Activated naive CD8-positive, alpha-beta T cell treated with anti-CD3 and anti-CD28 coated beads, Interleukin-2, amount 50 U/mL, for 24 hours (primary cell): ENCODE measurements at regions not wholly inside any gene's neighbourhood (a gene's known extent, or its start where the extent isn't known, plus 50 kb on each side); places are given as distances from the start of the nearest gene placed in this dataset.
"Not testable (repeated sequence)": the region's sequence is repeated elsewhere in the genome, so short reads cannot be mapped to it uniquely, and the experiment has no call there.

ENCODE experiments used
- ATAC-seq: fragments of 150-1000 bp; cut with Tn5 transposase; one replicate; pipeline ENCODE4 v1.10.0; 2021
- DNase-seq: peaks from one replicate; pipeline ENCODE4 v3.0.0; 2021
- H3K27ac Mint-ChIP-seq: one replicate; pipeline ENCODE4 v1.8.0; 2021; ENCODE audit warnings: mild to moderate bottlenecking, mixed read lengths
- H3K27me3 Mint-ChIP-seq: one replicate; pipeline ENCODE4 v1.8.0; 2021; ENCODE audit warnings: mixed read lengths
- H3K36me3 Mint-ChIP-seq: one replicate; pipeline ENCODE4 v1.8.0; 2021; ENCODE audit warnings: low read depth, mixed read lengths
- H3K4me1 Mint-ChIP-seq: one replicate; pipeline ENCODE4 v1.8.0; 2021; ENCODE audit warnings: mixed read lengths
- H3K4me3 Mint-ChIP-seq: one replicate; pipeline ENCODE4 v1.8.0; 2021; ENCODE audit warnings: mild to moderate bottlenecking, moderate library complexity, mixed read lengths
- H3K9me3 Mint-ChIP-seq: one replicate; pipeline ENCODE4 v1.8.0; 2021; ENCODE audit warnings: mixed read lengths

DNA sequence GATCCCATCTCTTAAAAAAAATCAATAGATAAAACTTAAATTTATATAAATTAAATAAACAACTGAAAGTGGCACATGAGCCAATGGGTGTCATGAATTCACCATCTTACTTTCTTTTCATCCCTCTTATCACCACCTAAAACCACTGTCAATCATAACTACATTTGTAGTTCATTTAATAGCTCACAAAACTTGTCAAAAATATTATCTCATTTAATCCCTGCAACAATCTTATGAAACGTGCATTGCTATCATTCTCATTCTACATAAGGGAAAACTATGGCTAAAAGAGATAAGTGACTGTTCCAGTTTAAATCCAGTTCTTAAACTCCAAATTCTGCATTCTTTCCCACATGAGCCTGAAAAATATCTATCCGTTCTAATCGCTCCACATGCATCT is 80.6 kb upstream of the BEND6 start:
- Mint-ChIP-seq H3K4me1 (no peaks in the 10 kb centered on the region), H3K9me3 (no peaks in the 10 kb centered on the region), H3K27ac (no peak overlapping the region), H3K36me3 (no peaks in the 10 kb centered on the region), H3K4me3 (no peak overlapping the region), H3K27me3 (peaks cover 10% of the 10 kb centered on the region)
- ATAC-seq (no peak), DNase-seq (no peak)

DNA sequence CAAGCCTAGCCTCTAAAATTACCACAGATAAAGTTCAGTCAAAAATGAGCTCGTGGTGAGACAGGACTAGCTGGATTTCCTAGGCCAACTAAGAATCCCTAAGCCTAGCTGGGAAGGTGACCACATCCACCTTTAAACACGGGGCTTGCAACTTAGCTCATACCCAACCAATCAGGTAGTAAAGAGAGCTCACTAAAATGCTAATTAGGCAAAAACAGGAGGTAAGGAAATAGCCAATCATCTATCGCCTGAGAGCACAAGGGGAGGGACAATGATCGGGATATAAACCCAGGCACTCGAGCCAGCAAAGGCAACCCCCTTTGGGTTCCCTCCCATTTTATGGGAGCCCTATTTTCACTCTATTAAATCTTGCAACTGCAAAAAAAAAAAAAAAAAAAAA is 84.9 kb upstream of the BEND6 start:
- H3K4me1 Mint-ChIP-seq, H3K27ac Mint-ChIP-seq, H3K4me3 Mint-ChIP-seq, ATAC-seq, H3K36me3 Mint-ChIP-seq, DNase-seq, H3K9me3 Mint-ChIP-seq: not testable (repeated sequence)
- peaks cover 15% of the 10 kb centered on the region for H3K27me3 Mint-ChIP-seq

DNA sequence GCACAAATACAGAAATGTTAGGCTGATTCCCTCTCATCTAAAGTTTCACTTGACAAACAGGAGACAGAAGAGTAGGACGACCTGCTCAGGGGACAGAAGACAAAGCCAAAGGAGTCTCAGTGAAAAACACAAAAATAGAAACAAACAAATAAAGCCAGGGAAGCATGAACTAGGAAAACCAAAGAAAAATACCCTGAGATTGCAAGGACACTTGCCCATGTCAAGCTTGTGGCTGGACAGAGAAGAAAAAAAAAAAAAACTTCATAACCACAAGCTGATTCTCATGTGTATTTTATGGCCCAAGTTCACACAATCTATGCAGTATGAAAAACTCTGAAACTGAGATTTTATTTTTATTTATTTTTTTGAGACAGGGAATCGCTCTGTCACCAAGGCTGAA is 85.6 kb upstream of the BEND6 start:
- no peak for DNase-seq
- no peaks in the 10 kb centered on the region for H3K9me3 Mint-ChIP-seq
- H3K4me1 Mint-ChIP-seq = no peaks in the 10 kb centered on the region
- no peak overlapping the region for H3K4me3 Mint-ChIP-seq
- no peak for ATAC-seq
- H3K27ac Mint-ChIP-seq = no peak overlapping the region
- no peaks in the 10 kb centered on the region for H3K36me3 Mint-ChIP-seq
- peaks cover 11% of the 10 kb centered on the region for H3K27me3 Mint-ChIP-seq

DNA sequence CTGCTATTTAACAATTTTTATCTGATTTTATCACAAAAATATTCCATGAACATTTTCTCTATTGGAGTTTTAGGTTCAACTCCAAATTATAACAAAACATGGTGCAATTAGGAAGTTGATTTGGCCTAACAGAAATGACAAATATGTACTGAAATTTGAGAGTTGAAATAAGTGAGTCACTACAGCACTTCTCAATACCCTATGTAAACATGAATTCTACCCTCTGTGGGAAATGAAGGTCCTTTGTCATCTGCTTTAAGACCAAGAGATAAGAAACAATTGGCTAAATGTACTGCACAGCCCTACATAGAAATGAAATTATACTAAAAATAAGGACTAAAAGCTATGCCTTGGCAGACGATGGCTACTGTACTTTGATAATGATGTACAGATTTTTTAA is 86.2 kb upstream of the BEND6 start:
- DNase-seq = no peak
- Mint-ChIP-seq H3K27ac (no peak overlapping the region), H3K9me3 (no peaks in the 10 kb centered on the region), H3K4me3 (no peak overlapping the region), H3K27me3 (peaks cover 11% of the 10 kb centered on the region), H3K36me3 (no peaks in the 10 kb centered on the region), H3K4me1 (no peaks in the 10 kb centered on the region)
- no peak for ATAC-seq

DNA sequence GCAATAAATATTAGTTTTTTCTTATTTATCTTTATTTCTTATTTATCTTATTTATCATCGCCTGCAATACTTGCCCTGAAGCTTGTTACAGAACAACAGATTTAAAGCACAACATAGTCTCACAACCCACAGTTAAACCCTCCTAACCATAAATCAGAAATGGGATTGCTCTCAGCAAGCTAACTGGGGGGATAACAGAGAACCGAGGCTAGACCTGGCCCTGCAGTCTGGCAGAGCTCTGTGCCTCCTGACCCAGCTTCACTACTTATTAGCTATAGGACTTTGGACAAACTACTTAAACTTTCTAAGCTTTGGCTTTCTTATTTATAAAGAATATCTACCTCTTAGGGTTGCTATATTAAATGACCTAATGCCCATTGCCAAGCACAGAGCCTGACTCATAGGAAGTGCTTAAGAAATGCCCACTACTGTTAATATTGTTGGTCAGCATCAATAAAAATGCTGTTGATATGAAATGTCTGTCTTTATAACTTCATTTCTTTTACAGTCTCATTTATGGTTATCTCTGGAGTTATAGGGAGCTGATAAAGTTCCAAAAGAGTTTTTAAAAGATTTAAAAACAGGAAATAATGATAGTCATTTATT is 87.9 kb upstream of the BEND6 start:
- H3K4me3 Mint-ChIP-seq = no peak overlapping the region
- no peaks in the 10 kb centered on the region for H3K36me3 Mint-ChIP-seq
- H3K27me3 Mint-ChIP-seq = peaks cover 9% of the 10 kb centered on the region
- DNase-seq (no peak), ATAC-seq (no peak)
- no peaks in the 10 kb centered on the region for H3K9me3 Mint-ChIP-seq
- H3K4me1 Mint-ChIP-seq = peaks cover 2% of the 10 kb centered on the region
- H3K27ac Mint-ChIP-seq = no peak overlapping the region

DNA sequence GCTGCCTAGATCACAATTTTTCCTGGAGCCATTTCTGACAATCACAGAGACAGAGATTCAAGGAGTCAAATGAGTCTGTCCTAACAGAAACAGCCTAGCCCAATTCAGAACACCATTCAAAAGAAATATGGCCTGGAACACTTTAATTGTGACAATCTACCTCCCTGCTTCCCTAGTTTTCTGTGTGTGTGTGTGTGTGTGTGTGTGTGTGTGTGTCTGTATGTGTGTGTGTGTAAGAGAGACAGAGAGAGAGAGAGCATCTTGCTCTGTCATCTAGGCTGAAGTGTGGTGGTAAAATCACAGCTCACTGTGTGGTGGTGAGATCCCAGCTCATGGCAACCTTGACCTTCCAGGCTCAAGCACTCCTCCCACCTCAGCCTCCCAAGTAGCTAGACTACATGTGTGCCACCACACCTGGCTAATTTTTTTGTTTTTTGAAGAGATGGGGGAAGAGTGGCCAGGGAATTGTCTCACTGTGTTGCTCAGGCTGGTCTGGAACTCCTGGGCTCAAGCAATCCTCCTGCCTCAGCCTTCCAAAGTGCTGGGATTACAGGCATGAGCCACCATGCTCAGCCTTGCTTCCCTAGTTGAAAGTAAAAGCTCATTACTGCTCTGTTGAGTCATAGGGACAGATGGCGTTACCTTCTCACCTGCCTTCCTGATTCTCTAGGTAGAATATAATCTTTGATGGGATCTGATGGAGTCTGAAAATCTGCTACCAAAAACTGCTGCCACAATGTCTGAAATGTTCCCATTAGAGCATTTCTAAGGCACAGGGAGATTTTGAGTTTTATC is 89.6 kb upstream of the BEND6 start:
- H3K36me3 Mint-ChIP-seq = no peaks in the 10 kb centered on the region
- DNase-seq (no peak), ATAC-seq (peak; percentile 20)
- H3K4me3 Mint-ChIP-seq = no peak overlapping the region
- H3K4me1 Mint-ChIP-seq = peaks cover 2% of the 10 kb centered on the region
- H3K27me3 Mint-ChIP-seq = peaks cover 7% of the 10 kb centered on the region
- H3K27ac Mint-ChIP-seq = no peak overlapping the region
- no peaks in the 10 kb centered on the region for H3K9me3 Mint-ChIP-seq

DNA sequence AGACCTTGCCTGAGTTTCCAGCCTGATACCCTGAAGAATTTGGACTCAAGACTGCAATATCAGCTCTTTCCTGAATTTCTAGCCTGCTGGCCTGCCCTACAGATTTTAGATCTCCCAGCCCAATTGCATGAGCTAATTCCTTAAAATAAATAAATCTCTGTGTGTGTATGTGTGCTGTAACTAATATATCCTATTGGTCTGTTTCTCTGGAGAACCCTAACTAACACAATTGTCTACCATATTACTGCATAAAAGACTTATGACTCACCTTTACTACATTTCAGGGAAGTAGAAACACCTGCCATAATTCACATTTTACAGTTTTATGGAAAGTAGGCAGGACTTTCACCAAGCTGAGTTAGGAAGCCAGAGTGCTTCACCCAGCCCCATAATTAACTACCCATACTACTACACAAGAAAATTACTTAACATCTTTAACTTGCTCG is 90.7 kb upstream of the BEND6 start:
- Mint-ChIP-seq H3K27me3 (peaks cover 9% of the 10 kb centered on the region), H3K27ac (no peak overlapping the region), H3K9me3 (no peaks in the 10 kb centered on the region), H3K36me3 (no peaks in the 10 kb centered on the region), H3K4me3 (no peak overlapping the region), H3K4me1 (peaks cover 2% of the 10 kb centered on the region)
- ATAC-seq (no peak), DNase-seq (no peak)

DNA sequence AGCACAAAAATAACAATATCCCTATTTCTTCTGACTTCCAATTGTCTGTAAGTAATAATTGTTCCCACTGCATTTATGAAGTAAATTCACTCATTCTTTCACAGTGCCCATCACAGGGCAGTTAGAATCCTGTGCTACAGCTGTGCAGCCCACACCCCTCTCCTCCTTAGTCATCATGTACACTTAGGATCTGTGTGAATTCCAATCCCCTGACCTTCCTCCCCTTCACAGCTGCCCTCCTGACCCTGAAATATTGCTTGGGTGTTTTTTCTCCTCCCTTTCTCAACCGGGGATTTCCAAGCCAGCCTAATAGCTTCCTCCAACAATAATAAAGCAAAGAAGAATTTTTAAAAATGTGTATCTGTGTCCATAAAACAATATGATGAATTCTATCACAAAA is 91.5 kb upstream of the BEND6 start:
- peaks cover 8% of the 10 kb centered on the region for H3K27me3 Mint-ChIP-seq
- no peak overlapping the region for H3K27ac Mint-ChIP-seq
- no peak overlapping the region for H3K4me3 Mint-ChIP-seq
- no peaks in the 10 kb centered on the region for H3K36me3 Mint-ChIP-seq
- ATAC-seq (no peak), DNase-seq (no peak)
- H3K9me3 Mint-ChIP-seq = no peaks in the 10 kb centered on the region
- H3K4me1 Mint-ChIP-seq = peaks cover 2% of the 10 kb centered on the region

DNA sequence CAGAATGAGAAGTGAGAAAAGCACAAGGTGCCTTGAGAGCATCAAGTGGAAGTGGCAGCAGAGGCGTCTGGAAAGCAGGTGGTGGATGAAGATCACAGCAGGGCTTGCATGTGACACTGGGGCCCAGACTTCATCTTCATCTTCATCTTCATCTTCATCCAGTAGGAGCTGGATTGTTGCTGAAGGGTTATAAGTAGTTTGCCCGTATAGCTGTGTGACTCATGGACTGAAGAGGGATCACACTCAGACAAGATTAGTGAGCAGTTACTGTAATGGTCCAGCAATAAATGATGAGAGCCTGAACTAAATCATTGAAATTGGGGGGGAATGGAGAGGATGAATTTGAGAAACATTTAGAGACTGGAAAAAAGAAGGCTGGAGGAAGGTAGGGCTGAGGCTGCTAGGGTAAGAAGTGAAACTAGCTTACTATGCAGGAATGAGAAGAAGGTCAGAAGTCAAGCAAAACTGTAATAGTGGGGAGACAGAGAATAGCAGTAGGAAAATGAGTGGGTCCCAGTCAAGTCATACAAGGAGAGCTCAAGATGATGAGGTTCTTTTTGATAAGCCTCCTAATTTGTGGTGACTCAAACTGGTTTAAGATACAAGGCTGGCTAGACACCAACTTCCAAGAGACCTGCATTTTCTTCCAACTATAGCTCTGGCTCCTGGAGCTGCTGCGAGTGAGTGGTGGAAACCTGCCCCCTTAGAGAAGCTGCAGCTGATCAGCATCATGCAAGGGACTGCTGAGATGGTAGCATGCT is 92.3 kb upstream of the BEND6 start:
- no peaks in the 10 kb centered on the region for H3K9me3 Mint-ChIP-seq
- H3K27me3 Mint-ChIP-seq = peaks cover 8% of the 10 kb centered on the region
- H3K36me3 Mint-ChIP-seq = no peaks in the 10 kb centered on the region
- peaks cover 2% of the 10 kb centered on the region for H3K4me1 Mint-ChIP-seq
- no peak for ATAC-seq
- no peak overlapping the region for H3K27ac Mint-ChIP-seq
- H3K4me3 Mint-ChIP-seq = no peak overlapping the region
- DNase-seq = no peak

DNA sequence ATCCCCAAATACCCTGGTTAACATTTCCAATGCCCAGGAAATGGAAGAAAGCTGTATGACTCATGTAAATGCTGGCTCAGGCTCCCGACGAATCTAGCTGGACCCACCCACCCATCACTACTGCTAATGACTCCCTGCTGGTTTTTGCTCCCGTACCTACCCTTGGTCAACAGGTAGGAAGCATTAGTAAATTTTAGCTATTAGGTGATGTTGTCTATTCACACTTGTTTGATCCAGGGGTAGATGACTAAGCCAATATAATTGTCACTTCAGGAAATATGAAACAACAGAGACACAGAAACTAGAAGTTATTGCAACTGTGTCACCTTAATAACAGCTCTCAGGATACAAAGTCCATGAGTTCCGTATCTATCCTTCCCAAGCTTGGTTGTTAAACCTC is 94.4 kb upstream of the BEND6 start:
- no peaks in the 10 kb centered on the region for H3K36me3 Mint-ChIP-seq
- H3K9me3 Mint-ChIP-seq = no peaks in the 10 kb centered on the region
- no peak overlapping the region for H3K27ac Mint-ChIP-seq
- H3K27me3 Mint-ChIP-seq = peaks cover 11% of the 10 kb centered on the region
- no peak for ATAC-seq
- peaks cover 2% of the 10 kb centered on the region for H3K4me1 Mint-ChIP-seq
- DNase-seq = no peak
- no peak overlapping the region for H3K4me3 Mint-ChIP-seq

DNA sequence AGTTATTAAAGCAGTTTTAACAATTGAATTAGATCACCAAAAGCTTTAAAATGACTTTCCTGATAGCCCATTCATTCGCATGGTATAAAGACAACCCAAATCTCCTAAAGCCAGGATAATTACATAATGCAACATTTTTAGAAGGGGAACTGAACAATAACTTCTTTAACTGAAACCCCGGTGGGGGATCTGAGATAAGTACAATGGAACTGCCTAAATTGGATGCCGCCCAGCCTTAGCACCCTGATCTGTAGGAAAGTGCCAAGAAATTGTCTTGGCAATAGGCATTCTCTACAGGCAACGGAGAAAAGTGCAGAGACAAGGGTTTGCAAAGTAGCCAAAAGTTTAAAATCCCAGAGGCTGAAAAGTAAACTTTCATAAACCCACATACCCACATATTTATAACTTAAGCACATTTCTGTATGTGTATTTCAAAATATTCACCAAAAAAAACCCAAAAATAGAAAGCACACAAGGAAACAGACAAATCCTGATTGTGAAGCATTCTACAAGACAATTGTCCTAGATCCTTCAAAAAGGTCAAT is 98.8 kb upstream of the BEND6 start:
- no peak overlapping the region for H3K27ac Mint-ChIP-seq
- peaks cover 33% of the 10 kb centered on the region for H3K27me3 Mint-ChIP-seq
- ATAC-seq (no peak), DNase-seq (no peak)
- H3K9me3 Mint-ChIP-seq = no peaks in the 10 kb centered on the region
- no peak overlapping the region for H3K4me3 Mint-ChIP-seq
- H3K4me1 Mint-ChIP-seq = peaks cover 11% of the 10 kb centered on the region
- no peaks in the 10 kb centered on the region for H3K36me3 Mint-ChIP-seq

DNA sequence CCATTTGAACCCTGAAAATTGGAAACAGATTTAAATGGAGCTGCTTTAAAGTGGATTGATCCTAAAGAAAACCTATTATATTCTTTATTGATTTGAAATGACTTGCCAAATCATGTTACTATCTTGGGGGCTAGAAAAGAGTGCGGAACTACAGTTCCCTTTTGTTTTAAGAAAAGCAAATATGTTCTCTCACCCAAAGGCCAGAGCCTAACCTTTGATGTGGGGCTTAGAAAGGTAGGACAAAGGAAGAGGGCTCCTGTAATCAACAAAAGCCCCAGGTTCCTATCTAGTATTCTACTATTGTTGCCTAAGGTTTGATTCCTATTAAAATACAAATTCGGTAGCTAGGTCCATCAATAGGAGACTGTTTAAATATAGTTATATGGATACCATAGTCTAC is 100.8 kb upstream of the BEND6 start:
- no peak for DNase-seq
- Mint-ChIP-seq H3K4me1 (peaks cover 18% of the 10 kb centered on the region), H3K36me3 (no peaks in the 10 kb centered on the region), H3K27me3 (peaks cover 49% of the 10 kb centered on the region), H3K27ac (no peak overlapping the region), H3K9me3 (no peaks in the 10 kb centered on the region), H3K4me3 (no peak overlapping the region)
- no peak for ATAC-seq

DNA sequence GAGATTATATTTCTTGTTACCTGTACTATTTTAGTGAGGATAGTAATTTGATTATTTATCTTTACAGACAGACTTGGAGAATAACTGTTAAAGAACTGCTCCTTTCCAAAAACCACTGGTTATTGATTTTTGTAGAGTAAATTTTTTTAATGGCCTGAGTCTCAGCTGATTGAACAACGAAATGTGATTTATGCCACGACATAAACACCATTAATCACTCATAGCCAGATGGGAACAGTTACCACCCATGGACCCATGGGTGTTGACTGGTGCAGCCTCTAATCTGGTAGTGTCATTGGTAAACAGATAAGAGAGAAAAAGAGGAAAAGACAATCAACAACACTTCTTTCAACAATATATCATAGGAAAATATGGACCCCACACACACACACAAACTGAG is 101.4 kb upstream of the BEND6 start:
- peaks cover 18% of the 10 kb centered on the region for H3K4me1 Mint-ChIP-seq
- DNase-seq (no peak), ATAC-seq (no peak)
- no peaks in the 10 kb centered on the region for H3K9me3 Mint-ChIP-seq
- no peaks in the 10 kb centered on the region for H3K36me3 Mint-ChIP-seq
- no peak overlapping the region for H3K4me3 Mint-ChIP-seq
- peaks cover 49% of the 10 kb centered on the region for H3K27me3 Mint-ChIP-seq
- no peak overlapping the region for H3K27ac Mint-ChIP-seq

DNA sequence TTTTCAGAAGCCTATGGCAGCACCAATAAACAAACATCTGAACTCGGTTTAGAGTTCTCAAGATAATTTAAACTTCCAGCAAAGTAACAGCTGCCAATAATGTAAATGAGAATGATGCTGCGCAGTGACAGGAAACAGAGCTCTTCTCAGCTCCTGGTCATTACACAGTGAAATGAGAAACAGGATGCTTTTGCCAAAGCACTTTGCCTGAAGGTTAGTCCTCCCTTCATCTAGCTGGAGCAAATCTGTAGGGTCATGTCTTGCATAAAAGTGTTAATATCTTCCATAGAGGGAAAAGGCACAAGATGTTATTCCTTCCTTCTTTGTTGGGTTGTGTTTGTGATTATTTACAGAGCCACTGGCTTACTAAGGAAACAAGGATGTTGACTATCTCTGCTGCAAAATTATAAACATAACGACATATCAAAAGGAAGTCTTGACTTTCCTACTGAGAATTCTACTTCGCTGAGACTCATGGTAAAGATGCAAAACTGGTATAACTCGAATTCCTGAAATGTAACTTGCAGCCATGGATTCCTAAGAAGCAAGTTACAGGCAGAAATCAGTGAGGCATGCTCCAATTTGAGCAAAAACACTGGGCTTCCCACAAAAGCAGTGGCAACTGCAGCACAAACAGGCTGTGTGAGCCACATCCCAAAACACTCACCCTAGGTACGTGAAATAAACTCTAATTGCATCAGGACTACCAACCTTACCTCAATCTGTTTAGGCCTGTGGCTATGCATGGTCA is 102.5 kb upstream of the BEND6 start:
- ATAC-seq (no peak), DNase-seq (no peak)
- no peaks in the 10 kb centered on the region for H3K36me3 Mint-ChIP-seq
- H3K4me3 Mint-ChIP-seq = peak overlapping the region; percentile 75
- H3K27ac Mint-ChIP-seq = no peak overlapping the region
- peaks cover 18% of the 10 kb centered on the region for H3K4me1 Mint-ChIP-seq
- H3K27me3 Mint-ChIP-seq = peaks cover 51% of the 10 kb centered on the region
- H3K9me3 Mint-ChIP-seq = no peaks in the 10 kb centered on the region
